Hepatocyte (in vitro differentiated cells): ENCODE measurements at regions not wholly inside any gene's neighbourhood (a gene's known extent, or its start where the extent isn't known, plus 50 kb on each side); places are given as distances from the start of the nearest gene placed in this dataset.

Experiments used
- CTCF ChIP-seq: fragments of 200-600 bp; sonication (generic); IDR thresholded peaks from 2 replicates; pipeline ENCODE4 v1.5.1; 2016; ENCODE audit warnings: antibody characterized with exemption, mild to moderate bottlenecking; ENCODE audit not compliant: poor library complexity
- EZH2 ChIP-seq: fragments of 200-600 bp; sonication (generic); IDR thresholded peaks from 2 replicates; pipeline ENCODE4 v1.6.1; 2016; ENCODE audit warnings: antibody characterized with exemption, mild to moderate bottlenecking, borderline replicate concordance

- TF ChIP-seq CTCF (no peak), EZH2 (no peak)
Measured at GRCh38 chr9:92170848-92171247, 55.6 kb upstream of the SPTLC1 start.
